CD4-positive, alpha-beta T cell treated with Interleukin-21 for 1 hour (primary cell): ENCODE measurements at regions not wholly inside any gene's neighbourhood (a gene's known extent, or its start where the extent isn't known, plus 50 kb on each side); places are given as distances from the start of the nearest gene placed in this dataset.

ENCODE experiments used
- DNase-seq: peaks from one replicate; pipeline ENCODE4 v3.0.0-alpha.2; 2020

DNA sequence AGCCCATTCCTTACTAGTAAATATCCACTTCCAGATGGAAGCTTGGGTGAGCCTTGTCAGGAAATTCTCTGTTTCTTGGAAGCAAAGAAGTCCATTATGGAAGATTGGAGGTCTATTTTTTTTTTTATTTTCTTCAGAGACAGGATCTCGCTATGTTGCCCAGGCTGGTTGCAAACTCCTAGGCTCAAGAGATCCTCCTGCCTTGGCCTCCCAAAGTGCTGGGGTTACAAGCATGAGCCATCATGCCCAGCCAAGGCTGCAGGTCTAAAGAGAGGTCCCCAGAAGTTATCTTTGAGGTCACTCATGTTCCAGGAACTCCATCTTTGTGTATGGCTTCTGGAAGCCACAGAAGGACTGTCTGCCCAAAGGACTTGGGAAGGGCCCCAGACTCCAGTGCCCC, 255.3 kb downstream of the LY86 start:
- DNase-seq = no peak

GRCh38 chr6:6844530-6844929, 256.0 kb downstream of the LY86 start:
- DNase-seq = no peak

- no peak for DNase-seq
These were observed 257.1 kb downstream of the LY86 start for GRCh38 chr6:6845603-6846002.

- no peak for DNase-seq
These were observed 259.1 kb downstream of the LY86 start for GRCh38 chr6:6847591-6847990.

GRCh38 chr6:6851059-6851948, 256.5 kb upstream of the RREB1 start:
- DNase-seq = no peak

DNA sequence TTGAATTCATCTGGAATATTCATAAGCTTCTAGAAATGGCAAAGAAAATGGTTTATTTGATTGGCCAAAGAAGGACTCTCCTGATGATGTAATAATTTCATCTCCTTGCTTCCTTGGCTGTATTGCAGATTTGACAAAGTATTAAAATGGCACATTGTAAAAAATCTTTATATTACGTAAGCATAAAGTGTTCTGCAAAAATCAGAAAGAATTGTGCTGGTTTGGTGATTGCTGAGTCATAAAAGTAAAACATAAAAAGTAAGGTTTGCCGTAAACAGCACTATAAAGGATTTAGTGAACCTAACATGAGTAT, 255.9 kb upstream of the RREB1 start:
- no peak for DNase-seq

GRCh38 chr6:6856538-6857523, 250.9 kb upstream of the RREB1 start:
- peak; percentile 20 for DNase-seq

- DNase-seq = no peak
These were observed 250.2 kb upstream of the RREB1 start for GRCh38 chr6:6857528-6857927.

GRCh38 chr6:6858533-6858982, 249.2 kb upstream of the RREB1 start:
- peak; percentile 5 for DNase-seq

DNA sequence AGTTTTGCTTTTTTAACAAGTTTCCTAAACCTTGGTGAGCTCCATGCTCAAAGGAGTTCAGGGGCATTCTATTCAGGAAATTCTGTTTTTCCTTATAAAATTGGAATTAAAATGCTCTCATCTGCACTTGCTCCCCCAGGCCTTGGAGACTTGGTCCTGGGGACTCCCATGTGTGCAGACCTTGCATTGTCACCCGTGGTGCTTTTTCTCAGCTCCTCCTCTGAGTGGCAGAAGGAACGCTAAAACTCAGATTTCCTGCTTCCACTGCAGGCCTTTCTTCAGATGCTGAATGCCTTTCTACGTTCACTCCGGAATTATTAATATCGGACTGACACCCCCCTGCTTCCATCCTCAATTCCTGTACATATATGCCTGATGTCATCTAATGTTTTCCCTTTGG, 248.7 kb upstream of the RREB1 start:
- no peak for DNase-seq

GRCh38 chr6:6859722-6860121, 248.0 kb upstream of the RREB1 start:
- DNase-seq = no peak

DNA sequence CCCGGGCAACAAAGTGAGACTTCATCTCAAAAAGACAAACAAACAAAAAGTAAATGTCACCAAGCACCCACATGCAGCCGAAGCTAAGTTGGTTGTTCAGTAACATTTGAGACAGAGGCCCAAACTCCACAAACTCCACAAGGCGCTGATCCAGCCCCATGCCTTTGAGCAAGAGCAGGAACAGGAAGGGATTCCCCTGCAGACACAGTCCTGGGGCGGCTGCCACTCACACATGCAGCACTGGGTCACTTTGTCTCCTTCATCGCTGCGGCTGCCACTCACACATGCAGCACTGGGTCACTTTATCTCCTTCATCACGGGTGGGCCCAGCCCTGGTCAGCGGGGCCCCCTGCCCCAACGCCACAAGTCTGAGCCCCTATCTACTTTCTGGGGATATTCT, 246.9 kb upstream of the RREB1 start:
- no peak for DNase-seq

- no peak for DNase-seq
These were observed 246.3 kb upstream of the RREB1 start for GRCh38 chr6:6861351-6861894.

DNA sequence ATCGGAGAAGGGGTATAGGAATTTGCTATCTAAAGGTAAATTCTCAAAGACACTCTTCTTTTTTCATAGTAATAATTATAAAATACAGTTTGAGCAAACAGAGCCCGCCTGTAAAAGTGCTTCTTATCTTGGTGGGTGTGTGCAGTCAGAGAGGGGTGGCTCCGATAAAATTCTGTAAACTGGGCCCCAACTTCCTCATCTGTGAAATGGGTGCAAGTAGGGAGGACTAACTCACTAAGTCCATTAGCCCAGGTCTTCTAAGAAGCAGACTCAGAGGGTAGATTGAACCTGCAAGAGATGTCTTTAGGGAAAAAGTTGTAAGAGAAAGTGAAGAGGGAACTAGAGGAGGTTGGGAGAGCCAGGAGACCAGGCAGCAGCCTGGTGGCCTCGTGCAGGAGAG, 245.8 kb upstream of the RREB1 start:
- no peak for DNase-seq

- DNase-seq = no peak
These were observed 243.7 kb upstream of the RREB1 start for GRCh38 chr6:6863970-6864639.

- no peak for DNase-seq
These were observed 242.2 kb upstream of the RREB1 start for GRCh38 chr6:6865611-6866010.

DNA sequence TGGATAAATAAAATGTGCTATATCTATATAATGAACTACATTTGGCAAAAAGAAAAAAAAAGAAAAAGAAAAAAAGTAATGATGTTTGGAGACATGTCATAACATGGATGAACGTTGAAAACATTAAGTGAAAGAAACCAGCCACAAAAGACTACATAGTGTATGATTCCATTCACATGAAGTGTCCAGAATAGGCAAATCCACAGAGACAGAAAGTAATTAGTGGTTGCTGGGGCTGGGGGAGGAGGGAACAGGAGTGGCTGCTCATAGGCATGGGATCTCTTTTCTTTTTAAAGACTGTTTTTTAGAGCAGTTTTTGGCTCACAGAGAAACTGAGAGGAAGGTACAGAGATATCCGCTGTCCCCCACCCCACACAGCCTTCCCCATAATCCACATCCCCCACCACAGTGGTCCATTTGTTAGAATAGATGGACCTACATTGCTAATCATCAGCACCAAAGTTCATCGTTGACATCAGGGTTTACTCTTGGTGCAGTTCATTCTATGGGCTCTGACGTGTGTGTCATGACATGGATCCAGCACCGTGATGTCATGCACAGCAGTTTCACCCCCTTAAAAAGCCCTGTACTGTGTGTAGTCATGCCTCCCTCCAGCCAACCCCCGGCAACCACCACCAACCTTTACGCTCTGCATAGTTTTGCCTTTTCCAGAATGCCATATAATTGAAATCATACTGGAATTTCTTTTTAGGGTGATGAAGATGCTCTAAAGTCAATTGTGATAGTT, 240.9 kb upstream of the RREB1 start:
- no peak for DNase-seq

GRCh38 chr6:6867404-6867799, 240.4 kb upstream of the RREB1 start:
- DNase-seq = no peak

GRCh38 chr6:6869094-6869493, 238.7 kb upstream of the RREB1 start:
- no peak for DNase-seq

GRCh38 chr6:6870921-6871320, 236.8 kb upstream of the RREB1 start:
- DNase-seq = no peak

- DNase-seq = no peak
These were observed 235.1 kb upstream of the RREB1 start for GRCh38 chr6:6872459-6873344.
